AG20443 (cell line): ENCODE measurements at regions not wholly inside any gene's neighbourhood (a gene's known extent, or its start where the extent isn't known, plus 50 kb on each side); places are given as distances from the start of the nearest gene placed in this dataset.
A peak's percentile ranks its signal among the peaks of the same experiment; 100 is the strongest.
"Not testable (repeated sequence)": the region's sequence is repeated elsewhere in the genome, so short reads cannot be mapped to it uniquely, and the experiment has no call there.

Experiments used
- DNase-seq: peaks from one replicate; pipeline ENCODE4 v3.0.0; 2012; ENCODE audit warnings: low spot score, mixed read lengths

DNA sequence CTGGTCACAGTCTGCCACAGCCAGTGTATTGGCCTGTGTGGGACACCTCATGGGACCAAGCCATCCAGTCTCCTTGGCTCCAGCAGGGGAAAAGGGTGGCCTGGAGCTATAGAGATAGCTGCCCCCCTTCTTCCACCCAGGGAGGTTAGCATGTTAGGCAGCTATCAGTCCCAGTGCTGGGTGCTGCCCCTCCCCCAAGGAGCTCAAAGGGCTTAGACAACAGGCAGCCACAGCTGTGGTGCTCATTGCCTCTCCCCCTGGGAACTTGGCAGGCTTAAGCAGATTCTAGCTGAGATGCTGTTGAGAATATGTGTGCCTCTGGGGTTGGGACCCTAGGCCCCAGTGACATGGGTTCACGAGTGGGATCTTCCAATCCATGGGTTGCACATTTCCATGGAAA, 226.0 kb upstream of the PTGER4 start:
- DNase-seq: no peak

DNA sequence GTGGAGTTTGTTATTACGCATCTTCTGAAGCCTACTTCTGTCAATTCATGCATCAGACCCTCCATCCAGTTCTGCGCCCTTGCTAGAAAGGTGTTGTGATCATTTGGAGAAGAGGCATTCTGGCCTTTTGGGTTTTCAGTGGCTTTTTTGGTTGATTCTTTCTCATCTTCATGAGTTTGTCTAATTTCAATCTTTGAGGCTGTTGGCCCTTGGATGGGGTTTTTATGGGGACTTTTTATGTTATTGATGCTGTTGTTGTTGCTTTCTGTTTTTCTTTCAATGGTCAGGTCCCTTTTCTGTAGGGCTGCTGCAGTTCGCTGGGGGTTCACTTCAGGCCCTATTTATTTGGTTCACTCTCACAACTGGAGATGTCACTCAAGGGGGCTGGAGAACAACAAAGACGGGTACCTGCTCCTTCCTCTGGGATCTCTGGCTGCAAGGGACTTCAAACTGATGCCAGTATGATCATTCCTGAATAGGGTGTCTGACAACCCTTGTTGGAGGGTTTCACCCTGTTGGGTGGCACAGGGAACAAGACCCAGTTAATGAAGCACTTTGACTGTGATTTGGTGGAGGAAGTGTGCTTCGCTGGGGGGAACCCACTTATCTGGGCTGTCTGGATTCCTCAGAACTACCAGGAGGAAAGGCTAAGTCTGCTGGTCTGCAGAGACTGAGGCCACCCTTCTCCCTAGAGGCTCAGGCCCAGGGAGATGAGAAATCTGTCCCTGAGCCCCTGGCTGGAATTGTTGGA, 226.7 kb upstream of the PTGER4 start:
- DNase-seq: no peak

DNA sequence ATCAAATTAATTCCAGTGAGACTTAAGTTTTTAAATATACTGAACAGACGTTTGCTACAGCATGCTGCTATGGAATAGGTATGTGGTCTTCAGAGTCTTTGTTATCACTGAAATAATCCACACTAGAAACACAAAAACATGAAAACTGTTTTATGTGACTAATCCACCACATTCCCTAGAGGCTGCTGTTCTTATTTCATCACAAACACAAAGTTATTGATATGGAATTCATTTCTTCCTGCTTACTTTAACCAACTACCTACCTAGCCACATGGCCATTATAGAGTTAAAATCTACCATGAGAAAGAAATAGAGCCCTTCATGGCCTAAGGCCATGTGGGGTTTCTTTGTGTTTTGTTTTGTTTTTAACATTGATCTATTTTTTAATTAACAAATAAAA, 232.3 kb upstream of the PTGER4 start:
- no peak for DNase-seq

DNA sequence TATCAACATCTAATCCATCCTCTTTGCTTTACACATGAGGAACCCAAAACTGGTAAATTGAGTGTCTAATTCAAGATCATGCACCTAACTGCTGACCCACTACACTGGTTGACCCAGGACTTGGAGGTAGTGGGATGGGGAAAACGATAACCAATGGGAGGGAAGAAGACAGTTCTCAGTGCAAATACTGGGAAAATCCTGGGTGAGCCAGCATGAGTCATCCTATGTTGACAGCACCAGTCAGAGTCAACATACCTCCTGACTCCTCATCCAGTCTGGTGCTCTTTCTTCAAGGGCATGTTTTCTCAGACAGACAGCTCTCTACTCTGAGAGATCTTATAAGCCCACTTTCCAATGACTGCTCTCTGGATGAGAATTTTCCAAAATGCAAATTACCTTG, 232.8 kb upstream of the PTGER4 start:
- peak; percentile 37 for DNase-seq

DNA sequence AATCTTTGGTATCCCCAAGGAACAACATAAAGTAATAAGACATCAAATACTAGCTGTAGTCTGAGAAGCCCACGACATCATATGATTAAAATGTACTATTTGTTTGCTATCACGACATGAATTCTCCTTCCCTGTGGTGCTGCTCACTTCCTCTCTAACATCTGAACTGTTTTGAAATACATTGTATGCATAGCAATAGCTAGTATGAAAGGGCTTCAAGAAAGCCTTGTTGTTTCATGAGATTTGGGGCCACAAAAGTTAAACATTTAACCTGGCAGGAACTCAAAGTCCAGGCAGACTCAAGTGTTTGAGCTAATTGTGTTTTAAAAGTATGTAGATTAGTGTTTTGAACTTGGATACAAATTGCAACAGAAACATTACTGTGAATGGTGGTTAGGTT, 237.4 kb upstream of the PTGER4 start:
- DNase-seq: no peak

DNA sequence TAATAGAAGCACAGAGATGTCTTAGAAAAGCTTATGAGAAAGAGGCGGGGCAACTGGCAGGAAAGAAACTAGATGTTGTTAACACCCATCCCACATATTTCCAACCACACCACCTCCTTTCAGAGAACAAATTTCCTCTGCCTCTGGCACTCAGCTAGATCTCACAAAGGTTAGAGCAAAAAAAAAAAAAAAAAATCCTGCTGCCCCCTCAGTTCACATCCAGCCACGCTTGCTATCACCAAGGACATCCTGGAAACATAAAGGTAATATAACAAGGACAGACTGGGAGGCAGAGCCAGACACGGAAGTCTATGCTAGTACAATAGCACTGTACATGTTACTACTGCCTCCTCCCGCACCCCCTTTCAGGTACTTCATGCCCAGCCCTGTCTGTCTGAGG, 238.0 kb upstream of the PTGER4 start:
- no peak for DNase-seq

DNA sequence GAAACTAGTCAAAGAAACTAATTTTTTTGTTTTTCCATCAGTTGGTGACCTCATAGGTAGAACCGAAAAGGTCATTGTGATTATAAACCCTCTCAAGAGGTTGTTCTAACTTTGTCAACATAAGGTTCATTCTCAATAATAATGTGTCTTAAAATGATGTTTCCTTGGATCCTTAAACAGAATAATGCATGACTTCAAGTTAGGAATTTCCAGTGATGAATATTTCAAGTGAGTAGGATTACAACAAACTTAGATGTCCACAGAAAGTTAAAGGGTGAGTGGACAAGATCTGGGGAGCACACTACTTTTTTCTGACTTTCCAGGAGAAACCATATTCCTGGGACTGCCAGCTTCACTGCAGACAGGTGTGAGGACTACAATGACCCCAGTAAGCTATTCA, 239.0 kb upstream of the PTGER4 start:
- DNase-seq: no peak

DNA sequence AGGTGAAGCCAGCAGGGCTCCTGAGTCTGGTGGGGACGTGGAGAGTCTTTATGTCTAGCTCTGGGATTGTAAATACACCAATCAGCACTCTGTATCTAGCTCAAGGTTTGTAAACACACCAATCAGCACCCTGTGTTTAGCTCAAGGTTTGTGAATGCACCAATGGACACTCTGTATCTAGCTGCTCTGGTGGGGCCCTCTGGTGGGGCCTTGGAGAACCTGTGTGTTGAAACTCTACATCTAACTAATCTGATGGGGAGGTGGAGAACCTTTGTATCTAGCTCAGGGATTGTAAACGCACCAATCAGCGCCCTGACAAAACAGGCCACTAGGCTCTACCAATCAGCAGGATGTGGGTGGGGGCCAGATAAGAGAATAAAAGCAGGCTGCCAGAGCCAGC, 240.6 kb upstream of the PTGER4 start:
- not testable (repeated sequence) for DNase-seq

DNA sequence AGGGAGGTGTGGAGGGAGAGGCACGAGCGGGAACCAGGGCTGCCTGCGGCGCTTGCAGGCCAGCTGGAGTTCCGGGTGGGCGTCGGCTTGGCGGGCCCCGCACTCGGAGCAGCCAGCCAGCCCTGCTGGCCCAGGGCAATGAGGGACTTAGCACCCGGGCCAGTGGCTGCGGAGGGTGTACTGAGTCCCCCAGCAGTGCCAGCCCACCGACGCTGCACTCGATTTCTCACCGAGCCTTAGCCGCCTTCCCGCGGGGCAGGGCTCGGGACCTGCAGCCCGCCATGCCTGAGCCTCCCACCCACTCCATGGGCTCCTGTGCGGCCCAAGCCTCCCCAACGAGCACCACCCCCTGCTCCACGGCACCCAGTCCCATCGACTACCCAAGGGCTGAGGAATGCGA, 241.1 kb upstream of the PTGER4 start:
- DNase-seq: not testable (repeated sequence)

DNA sequence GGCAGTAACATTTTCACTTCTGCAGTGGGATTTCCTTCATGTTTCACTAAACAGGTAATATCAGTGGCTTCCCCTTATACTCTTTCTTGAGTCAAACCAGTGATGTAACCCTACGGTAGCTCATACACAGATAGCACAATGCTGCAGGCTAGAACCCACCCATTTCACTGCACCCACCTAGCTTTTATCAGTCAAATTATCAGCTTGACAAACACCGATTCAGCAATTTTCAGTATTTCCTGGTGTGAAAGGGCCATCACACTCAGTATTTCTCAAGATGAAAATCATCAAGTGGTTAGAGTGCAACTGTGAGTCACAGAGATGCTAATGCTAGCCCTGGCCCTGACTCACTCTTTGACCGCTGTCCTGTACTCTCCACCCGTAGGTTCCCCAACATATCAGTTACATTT, 242.3 kb upstream of the PTGER4 start:
- peak; percentile 50 for DNase-seq

DNA sequence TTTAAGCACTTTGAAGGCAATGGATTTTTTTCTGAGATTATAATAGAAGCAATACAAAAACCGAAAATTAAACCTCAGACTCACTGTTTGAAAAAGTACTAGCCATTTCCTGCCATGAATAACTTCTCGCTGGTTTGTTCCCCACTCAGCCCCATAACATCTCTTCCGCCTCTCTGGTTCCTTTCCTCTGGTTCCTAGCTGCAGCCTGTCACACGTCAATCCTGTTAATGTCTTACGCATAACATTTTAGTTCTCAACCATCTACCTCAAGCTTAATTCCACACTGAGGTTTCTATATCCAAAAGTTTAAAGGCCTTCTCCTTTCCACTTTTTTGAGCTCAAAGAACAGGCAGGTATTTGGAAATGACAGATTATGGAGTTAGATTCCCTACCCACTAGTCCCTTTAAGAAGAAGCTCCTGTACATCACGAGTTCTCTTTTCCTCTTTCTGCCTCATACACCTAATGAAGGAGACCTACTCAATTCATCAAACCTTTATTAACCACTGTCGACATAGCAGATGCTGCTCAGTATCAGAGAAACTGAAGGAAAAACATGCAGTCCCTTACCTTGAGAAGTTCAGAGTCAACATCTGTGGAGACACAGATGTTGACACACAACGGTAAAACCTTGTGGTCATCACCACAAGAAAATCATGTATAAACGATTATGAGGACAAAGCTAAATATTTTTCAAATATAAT, 243.0 kb upstream of the PTGER4 start:
- no peak for DNase-seq

DNA sequence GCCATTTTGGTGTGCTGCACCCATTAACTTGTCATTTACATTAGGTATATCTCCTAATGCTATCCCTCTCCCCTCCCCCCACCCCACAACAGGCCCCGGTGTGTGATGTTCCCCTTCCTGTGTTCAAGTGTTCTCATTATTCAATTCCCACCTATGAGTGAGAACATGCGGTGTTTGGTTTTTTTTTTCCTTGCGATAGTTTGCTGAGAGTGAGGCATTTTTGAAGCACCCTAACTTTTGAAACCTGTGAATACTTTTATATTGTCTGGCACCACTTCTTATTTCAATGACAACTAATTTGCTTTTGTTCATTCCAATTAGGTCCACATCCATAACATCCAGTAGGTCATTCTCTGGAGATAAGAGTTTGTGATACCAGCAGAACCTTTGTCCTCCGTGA, 244.0 kb upstream of the PTGER4 start:
- not testable (repeated sequence) for DNase-seq

DNA sequence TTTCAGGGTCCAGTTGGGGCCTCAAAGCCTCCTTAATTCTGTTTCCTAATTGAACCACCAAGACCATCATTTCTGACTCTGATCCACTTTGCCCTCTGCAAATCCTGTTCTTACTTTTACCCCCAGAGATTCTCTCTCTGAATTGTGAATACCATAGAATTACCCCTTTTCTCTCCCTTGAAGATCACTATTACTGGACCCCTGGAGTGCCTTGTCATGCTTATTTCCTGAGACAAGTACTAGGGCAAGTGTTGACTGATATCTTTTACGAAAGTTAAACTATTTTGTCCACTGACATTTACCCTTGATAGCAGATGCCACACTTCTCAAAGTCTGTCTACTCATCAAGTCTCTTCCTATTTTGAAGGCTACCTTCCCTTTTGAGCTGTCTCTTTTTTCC, 246.9 kb upstream of the PTGER4 start:
- no peak for DNase-seq

DNA sequence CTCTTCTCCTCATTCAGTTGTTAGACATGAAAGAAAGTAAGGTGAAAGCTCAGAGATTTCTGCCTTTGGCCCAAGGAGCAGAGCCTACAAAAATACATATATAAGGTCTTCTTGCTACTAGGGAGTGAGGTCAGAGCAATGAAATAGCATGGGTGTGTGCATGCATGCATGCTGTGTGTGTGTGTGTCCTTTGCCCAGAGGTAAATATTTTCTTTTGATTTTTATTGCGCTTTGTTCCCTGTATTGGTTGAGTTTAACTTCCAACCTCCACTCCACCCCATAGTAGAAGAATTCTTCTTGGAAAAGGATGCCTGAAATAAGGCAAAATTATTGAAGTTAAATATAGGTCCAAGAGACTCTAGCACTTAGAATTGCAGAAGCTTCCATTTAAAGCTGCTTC, 248.0 kb upstream of the PTGER4 start:
- DNase-seq: no peak

DNA sequence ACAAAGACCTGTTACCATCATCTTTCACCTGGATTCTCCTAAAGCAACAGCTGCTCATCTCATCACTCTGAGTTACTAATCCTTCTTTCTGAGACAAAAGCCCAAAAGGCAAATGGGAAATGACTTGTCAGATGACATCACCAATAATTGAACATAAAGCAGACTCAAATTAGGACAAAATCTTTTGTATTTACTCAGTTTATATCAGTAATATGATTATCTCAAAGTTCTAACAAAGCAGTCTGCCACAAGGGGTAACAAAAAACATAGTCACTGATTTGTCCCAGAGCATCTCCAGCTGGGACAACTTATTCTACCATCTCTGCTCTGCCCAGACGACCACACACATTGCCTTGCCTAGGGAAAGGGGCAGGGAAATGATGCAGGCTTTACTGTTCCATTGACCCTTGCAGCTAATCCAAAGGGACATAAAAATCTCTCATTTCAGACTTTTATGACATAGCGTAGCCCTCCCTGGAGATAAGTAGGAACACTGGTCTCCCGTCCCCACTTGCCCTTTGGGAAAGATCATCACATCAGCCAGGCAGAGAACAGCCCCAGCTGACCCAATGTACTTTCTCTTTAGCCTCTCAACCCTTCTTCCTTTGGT, 249.5 kb upstream of the PTGER4 start:
- no peak for DNase-seq

DNA sequence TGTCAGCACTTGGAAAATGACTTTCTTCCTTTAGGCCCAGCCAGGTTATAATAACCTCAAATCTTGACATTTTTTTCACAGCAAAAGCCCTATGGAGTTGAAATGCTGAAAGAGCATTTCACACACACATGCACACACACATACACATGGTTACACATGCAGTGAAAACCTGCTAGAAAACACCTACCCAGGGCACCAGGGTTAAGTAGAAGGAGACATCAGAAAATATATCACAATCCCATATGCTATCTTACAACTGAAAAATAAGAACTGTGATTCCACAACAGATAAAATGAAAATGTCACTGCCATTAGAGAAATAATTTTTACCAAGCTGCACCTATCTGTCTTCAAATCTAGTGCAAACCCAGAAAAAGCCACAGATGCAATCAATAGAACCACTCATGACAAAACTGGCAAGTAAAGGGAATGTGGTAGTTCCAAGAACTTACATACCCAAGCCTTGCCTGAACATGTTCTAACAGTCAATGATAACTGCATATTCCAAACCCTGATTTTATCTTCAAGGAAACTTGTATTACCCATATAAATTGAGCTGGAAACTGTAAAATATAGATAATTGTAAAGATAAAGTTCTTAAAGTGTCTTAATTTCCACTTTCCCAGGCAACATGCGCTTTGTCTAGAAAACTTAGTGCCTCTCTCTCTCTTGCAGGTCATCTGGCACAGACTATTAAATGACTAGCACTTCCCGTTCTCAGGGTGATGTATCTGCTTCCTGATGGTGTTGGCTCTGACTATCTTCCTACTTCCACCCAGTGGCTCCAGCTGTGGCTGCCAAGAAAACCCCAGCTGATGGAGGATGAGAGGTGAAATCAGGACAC, 250.2 kb upstream of the PTGER4 start:
- DNase-seq: no peak

DNA sequence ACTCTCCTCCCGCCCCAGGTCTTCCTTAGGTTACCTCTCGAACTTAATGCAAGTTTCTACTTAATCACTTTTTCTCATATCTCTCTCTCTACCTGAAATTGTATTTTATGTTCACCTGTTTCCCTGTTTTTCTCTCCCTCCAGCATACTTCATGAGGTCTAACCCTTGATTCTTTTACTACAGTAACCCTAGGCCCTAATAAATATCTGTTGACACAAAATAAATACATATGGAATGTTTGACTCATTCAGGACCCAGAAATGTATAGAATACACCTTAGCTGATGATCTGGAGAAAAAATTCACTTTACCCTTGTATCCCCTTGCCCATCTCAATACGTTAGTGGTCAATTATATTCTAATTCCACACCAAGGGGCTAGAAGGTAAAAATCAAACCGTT, 250.9 kb upstream of the PTGER4 start:
- DNase-seq: no peak

DNA sequence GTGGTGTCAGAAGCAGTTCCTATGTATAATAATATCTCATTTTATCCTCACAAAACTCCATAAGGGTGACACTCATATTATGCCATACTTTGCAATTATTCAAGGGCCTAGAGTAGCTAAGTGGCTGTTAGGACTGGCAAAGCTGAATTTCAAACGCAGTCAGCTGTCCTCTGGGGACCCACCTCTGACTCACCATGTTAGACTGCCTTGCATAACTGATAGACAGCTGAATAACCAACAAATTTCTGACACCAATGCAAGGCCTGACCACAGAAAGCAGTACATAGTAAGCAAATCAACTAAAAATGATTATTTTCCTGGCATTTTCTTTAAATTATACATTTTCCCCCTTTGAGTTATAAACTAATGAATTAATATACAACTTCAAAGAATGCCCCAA, 251.6 kb upstream of the PTGER4 start:
- DNase-seq: peak; percentile 57

DNA sequence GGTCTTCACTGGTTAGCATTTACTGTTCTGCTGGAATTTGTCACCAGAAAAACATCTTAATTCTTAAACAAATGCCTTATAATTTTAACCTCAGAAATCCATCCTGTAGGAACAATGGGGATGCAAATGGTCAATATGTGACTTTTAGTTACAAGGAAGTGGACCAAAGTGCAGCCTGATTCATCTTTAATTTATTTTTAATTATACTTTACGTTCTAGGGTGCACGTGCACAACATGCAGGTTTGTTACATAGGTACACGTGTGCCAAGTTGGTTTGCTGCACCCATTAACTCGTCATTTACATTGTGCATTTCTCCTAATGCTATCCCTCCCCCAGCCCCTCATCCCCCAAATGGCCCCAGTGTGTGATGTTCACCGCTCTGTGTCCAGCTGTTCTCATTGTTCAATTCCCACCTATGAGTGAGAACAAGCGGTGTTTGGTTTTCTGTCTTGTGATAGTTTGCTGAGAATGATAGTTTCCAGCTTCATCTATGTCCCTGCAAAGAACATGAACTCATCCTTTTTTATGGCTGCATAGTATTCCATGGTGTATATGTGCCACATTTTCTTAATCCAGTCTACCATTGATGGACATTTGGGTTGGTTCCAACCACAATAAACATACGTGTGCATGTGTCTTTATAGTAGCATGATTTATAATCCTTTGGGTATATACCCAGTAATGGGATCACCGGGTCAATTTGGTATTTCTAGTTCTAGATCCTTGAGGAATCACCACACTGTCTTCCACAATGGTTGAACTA, 262.5 kb upstream of the PTGER4 start:
- not testable (repeated sequence) for DNase-seq

DNA sequence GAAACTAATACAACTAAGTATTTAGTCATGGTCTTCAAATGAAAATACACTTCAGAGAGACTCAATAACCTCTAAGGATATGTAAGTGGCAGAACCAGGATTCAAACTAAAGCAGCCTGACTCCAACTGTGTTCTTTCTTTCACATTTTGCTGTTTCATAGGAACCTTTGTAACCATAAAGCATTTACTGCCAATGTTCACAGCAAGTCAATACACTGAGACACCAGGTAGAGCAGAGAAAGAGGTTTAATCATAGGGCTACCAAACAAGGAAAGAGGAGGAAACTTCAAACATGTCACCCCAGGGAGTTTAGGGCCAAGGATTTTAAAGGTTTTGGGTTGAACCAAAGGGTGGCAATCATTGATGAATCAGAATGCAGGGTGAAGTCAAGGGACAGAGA, 263.1 kb upstream of the PTGER4 start:
- no peak for DNase-seq

DNA sequence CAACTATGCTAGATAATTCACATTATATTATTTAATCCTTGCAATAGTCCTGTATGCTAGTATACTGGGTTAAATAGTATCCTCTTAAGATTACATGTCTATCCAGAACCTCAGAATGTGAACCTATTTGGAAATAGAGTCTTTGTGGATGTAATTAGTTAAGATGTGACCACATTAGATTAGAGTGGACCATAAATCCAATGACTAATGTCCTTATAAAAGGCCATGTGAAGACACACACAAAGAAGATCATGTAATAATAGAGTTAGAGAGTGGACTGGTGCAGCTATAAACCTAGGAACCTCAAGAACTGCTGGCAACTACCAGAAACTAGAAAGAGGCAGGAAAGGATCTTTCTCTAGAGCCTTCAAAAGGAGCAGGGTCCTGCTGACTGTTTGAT, 263.6 kb upstream of the PTGER4 start:
- DNase-seq: no peak

DNA sequence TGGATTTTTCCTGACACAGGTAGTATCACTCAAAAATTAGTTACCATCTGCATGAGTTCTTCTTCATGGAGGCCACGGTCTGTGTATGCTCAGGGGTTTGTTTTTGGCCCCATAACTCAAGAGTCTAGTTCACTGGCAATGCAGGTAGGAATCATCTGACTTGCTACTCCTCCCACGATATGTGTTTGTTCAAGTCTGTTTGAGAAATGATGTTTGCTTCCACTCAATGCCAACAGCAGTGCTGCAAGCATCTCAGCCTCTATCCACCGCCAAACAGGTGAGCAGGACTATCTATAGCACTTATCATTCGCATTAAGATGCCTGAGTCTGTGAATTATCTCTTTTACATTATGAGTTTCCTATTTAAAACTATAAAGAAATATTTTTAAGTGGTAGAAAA, 264.8 kb upstream of the PTGER4 start:
- no peak for DNase-seq
